Body of pancreas (tissue), 4 donors: ENCODE measurements at regions not wholly inside any gene's neighbourhood (a gene's known extent, or its start where the extent isn't known, plus 50 kb on each side); places are given as distances from the start of the nearest gene placed in this dataset.

ENCODE experiments used
- POLR2A ChIP-seq, 3 donors: fragments of 450-650 bp; IDR thresholded peaks; one replicate each; pipeline ENCODE4 v1.6.1; 2016; ENCODE audit warnings: antibody characterized with exemption in 3 of 3, mild to moderate bottlenecking in 2 of 3
- TF ChIP-seq, protein P1 (sequence below), 7 experiments: fragments of 450-650 bp in 4 of 7; fragments of 200-600 bp in 3 of 7; sonication (generic) in 3 of 7; IDR thresholded peaks; one replicate each; pipeline ENCODE4 v1.5.1; 2016 to 2019; ENCODE audit warnings: antibody characterized with exemption in 7 of 7

DNA sequence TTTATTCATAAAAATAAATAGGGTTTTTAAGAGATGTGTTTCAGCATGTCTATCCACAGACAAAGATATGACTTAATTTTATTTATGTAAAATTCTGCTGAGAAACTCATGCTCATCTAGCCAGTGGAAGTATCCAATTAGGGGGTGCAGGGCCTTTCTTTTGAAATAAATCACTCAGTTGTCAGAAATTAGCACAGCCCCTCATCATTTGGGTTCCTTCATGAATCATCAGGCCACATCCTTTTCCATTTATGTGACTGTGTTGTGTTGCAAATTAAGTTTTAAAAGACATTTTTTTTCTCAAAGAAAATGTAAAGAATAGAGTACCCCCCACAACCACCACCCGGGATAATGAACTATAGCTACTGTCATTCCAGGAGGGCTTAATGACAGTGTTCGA, 185.8 kb downstream of the NRP2 start:
- TF ChIP-seq, protein P1, sequence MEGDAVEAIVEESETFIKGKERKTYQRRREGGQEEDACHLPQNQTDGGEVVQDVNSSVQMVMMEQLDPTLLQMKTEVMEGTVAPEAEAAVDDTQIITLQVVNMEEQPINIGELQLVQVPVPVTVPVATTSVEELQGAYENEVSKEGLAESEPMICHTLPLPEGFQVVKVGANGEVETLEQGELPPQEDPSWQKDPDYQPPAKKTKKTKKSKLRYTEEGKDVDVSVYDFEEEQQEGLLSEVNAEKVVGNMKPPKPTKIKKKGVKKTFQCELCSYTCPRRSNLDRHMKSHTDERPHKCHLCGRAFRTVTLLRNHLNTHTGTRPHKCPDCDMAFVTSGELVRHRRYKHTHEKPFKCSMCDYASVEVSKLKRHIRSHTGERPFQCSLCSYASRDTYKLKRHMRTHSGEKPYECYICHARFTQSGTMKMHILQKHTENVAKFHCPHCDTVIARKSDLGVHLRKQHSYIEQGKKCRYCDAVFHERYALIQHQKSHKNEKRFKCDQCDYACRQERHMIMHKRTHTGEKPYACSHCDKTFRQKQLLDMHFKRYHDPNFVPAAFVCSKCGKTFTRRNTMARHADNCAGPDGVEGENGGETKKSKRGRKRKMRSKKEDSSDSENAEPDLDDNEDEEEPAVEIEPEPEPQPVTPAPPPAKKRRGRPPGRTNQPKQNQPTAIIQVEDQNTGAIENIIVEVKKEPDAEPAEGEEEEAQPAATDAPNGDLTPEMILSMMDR (IDR thresholded peaks at IDR 0.05) = no peak
- no peak for TF ChIP-seq POLR2A (IDR thresholded peaks at IDR 0.05)
